ENCODE measurements at regions not wholly inside any gene's neighbourhood (a gene's known extent, or its start where the extent isn't known, plus 50 kb on each side); places are given as distances from the start of the nearest gene placed in this dataset.

- TF ChIP-seq, protein P1, sequence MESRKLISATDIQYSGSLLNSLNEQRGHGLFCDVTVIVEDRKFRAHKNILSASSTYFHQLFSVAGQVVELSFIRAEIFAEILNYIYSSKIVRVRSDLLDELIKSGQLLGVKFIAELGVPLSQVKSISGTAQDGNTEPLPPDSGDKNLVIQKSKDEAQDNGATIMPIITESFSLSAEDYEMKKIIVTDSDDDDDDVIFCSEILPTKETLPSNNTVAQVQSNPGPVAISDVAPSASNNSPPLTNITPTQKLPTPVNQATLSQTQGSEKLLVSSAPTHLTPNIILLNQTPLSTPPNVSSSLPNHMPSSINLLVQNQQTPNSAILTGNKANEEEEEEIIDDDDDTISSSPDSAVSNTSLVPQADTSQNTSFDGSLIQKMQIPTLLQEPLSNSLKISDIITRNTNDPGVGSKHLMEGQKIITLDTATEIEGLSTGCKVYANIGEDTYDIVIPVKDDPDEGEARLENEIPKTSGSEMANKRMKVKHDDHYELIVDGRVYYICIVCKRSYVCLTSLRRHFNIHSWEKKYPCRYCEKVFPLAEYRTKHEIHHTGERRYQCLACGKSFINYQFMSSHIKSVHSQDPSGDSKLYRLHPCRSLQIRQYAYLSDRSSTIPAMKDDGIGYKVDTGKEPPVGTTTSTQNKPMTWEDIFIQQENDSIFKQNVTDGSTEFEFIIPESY (CRISPR knock-in tag; IDR thresholded peaks at IDR 0.05): no peak
- TF ChIP-seq GFI1 (CRISPR knock-in tag; IDR thresholded peaks at IDR 0.05; ENCODE audit: borderline replicate concordance) (no peak), POLR2AphosphoS5 (IDR thresholded peaks at IDR 0.05; ENCODE audit: low read depth, low read length) (no peak), MAF1 (CRISPR knock-in tag; IDR thresholded peaks at IDR 0.05; ENCODE audit: borderline replicate concordance) (no peak)
Measured at GRCh38 chr5:125275725-125276090, 529.3 kb upstream of the ZNF608 start.

Measured in HepG2 (cell line).